Mucosa of rectum (tissue), 2 donors: ENCODE measurements at regions not wholly inside any gene's neighbourhood (a gene's known extent, or its start where the extent isn't known, plus 50 kb on each side); places are given as distances from the start of the nearest gene placed in this dataset.

Experiments
- H3K27ac ChIP-seq, 2 donors: one replicate each; pipeline ENCODE4 v1.7.0; 2013; ENCODE audit warnings: inconsistent platforms in 2 of 2, low read depth in 2 of 2, low read length in 2 of 2
- H3K27me3 ChIP-seq, 2 donors: one replicate each; pipeline ENCODE4 v1.7.0; 2013; ENCODE audit warnings: low read length in 2 of 2; ENCODE audit not compliant: control insufficient read depth in 2 of 2, insufficient read depth in 2 of 2
- H3K36me3 ChIP-seq, 2 donors: one replicate each; pipeline ENCODE4 v1.7.0; 2013; ENCODE audit warnings: low read length in 2 of 2; ENCODE audit not compliant: control insufficient read depth in 2 of 2, insufficient read depth in 2 of 2
- H3K4me1 ChIP-seq, 2 donors: one replicate each; pipeline ENCODE4 v1.7.0; 2013; ENCODE audit warnings: low read length in 2 of 2, mild to moderate bottlenecking in 1 of 2; ENCODE audit not compliant: control insufficient read depth in 2 of 2, insufficient read depth in 2 of 2
- H3K4me3 ChIP-seq, 2 donors: one replicate each; pipeline ENCODE4 v1.7.0; 2013; ENCODE audit warnings: low read length in 2 of 2
- H3K9ac ChIP-seq, 2 donors: one replicate each; pipeline ENCODE4 v1.7.0; 2013; ENCODE audit warnings: low read length in 2 of 2, low read depth in 1 of 2, mild to moderate bottlenecking in 1 of 2
- H3K9me3 ChIP-seq, 2 donors: one replicate each; pipeline ENCODE4 v1.7.0; 2013; ENCODE audit warnings: low read length in 2 of 2; ENCODE audit not compliant: control insufficient read depth in 2 of 2
- donor health status: healthy.
- donor health status: Normal muscosa, but diverticular disease.

GRCh38 chr6:4185846-4186245 lies 50.5 kb upstream of the ECI2 start:
- H3K36me3 ChIP-seq, result no peaks in the 10 kb centered on the region
- H3K27ac ChIP-seq, result no peak overlapping the region
- no peak overlapping the region for H3K4me3 ChIP-seq
- no peaks in the 10 kb centered on the region for H3K4me1 ChIP-seq
- H3K9me3 ChIP-seq, result no peaks in the 10 kb centered on the region
- no peaks in the 10 kb centered on the region for H3K27me3 ChIP-seq
- no peak overlapping the region for H3K9ac ChIP-seq

GRCh38 chr6:4185419-4185818 lies 50.0 kb upstream of the ECI2 start:
- no peaks in the 10 kb centered on the region for H3K27me3 ChIP-seq
- H3K4me3 ChIP-seq, result no peak overlapping the region
- H3K9me3 ChIP-seq, result no peaks in the 10 kb centered on the region
- no peak overlapping the region for H3K9ac ChIP-seq
- H3K4me1 ChIP-seq, result no peaks in the 10 kb centered on the region
- H3K27ac ChIP-seq, result no peak overlapping the region
- no peaks in the 10 kb centered on the region for H3K36me3 ChIP-seq
